Gastrocnemius medialis (tissue), 4 donors: ENCODE measurements at regions not wholly inside any gene's neighbourhood (a gene's known extent, or its start where the extent isn't known, plus 50 kb on each side); places are given as distances from the start of the nearest gene placed in this dataset.

Experiments used
- CTCF ChIP-seq, 5 experiments: fragments of 450-650 bp in 3 of 5; fragments of 200-600 bp in 2 of 5; sonication (generic) in 2 of 5; IDR thresholded peaks in 4 of 5; conservative IDR thresholded peaks in 1 of 5; 1 replicate in 4 of 5; 2 replicates in 1 of 5; pipeline ENCODE4 v1.5.1; 2016 to 2019; ENCODE audit warnings: antibody characterized with exemption in 5 of 5, mild to moderate bottlenecking in 3 of 5, moderate library complexity in 3 of 5
- POLR2A ChIP-seq, 2 donors: fragments of 450-650 bp; IDR thresholded peaks; one replicate each; pipeline ENCODE4 v1.6.1; 2017; ENCODE audit warnings: antibody characterized with exemption in 2 of 2, mild to moderate bottlenecking in 2 of 2, moderate library complexity in 2 of 2

DNA sequence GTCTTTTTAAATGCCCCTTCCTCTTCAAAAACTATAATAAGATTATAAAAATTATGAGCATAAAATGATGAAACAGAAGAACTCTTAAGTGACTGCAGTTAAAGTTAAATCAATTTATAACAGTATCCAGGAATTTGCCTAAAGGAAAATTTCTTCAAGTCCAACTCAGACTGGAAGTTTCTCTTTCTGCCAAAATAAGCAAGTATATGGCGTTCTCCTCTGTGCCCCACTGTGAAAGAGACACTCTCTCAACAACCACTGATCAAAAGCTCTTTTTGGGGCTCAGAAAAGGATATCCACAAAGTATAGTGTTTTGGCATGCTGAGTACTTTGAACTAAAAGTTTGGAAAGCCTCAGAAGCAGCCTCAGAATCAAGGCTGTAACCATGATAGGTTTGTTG is 139.9 kb downstream of the SKIDA1 start:
- TF ChIP-seq CTCF (IDR thresholded peaks at IDR 0.05 in 4 of 5, conservative IDR thresholded peaks at IDR 0.05 in 1 of 5): no peak
- no peak for TF ChIP-seq POLR2A (IDR thresholded peaks at IDR 0.05)
